ENCODE measurements at regions not wholly inside any gene's neighbourhood (a gene's known extent, or its start where the extent isn't known, plus 50 kb on each side); places are given as distances from the start of the nearest gene placed in this dataset.

DNA sequence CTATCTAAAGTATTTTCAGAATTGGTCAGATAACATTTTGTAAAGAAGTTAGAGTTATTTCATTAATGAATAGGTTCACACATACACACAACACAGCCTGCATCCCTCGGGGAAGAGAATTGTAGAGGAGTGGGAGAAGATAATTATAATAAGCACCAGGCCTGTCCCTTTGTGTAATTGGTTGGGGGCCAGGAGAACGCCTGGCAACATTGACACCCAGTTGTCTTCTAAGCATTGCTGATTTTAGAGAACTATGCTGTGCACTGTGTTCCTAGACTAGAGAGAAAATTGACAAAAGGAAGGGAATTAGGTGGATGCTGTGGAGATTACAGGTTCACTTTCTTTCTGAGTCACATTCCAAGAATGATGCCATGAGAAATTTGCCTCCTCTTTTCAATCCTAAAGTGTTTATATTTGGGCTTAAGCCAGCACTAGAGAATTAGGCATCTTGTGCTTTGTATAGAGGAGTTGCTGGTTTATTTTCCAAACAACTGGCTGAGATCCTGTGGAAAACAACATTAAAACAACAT is 247.6 kb downstream of the COX7C start:
- no peak overlapping the region for H3K4me3 ChIP-seq (ENCODE audit: low read depth, low read length)
- TF ChIP-seq, protein P1, sequence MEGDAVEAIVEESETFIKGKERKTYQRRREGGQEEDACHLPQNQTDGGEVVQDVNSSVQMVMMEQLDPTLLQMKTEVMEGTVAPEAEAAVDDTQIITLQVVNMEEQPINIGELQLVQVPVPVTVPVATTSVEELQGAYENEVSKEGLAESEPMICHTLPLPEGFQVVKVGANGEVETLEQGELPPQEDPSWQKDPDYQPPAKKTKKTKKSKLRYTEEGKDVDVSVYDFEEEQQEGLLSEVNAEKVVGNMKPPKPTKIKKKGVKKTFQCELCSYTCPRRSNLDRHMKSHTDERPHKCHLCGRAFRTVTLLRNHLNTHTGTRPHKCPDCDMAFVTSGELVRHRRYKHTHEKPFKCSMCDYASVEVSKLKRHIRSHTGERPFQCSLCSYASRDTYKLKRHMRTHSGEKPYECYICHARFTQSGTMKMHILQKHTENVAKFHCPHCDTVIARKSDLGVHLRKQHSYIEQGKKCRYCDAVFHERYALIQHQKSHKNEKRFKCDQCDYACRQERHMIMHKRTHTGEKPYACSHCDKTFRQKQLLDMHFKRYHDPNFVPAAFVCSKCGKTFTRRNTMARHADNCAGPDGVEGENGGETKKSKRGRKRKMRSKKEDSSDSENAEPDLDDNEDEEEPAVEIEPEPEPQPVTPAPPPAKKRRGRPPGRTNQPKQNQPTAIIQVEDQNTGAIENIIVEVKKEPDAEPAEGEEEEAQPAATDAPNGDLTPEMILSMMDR (IDR thresholded peaks at IDR 0.05; ENCODE audit: low read depth, low read length), result no peak
- H3K36me3 ChIP-seq, result no peaks in the 10 kb centered on the region
- H3K27me3 ChIP-seq (ENCODE audit: insufficient read depth, low read depth, severe bottlenecking), result no peaks in the 10 kb centered on the region
- DNase-seq, result no peak
- no peak overlapping the region for H3K27ac ChIP-seq
- H3K9me3 ChIP-seq (ENCODE audit: severe bottlenecking), result no peaks in the 10 kb centered on the region

DNA sequence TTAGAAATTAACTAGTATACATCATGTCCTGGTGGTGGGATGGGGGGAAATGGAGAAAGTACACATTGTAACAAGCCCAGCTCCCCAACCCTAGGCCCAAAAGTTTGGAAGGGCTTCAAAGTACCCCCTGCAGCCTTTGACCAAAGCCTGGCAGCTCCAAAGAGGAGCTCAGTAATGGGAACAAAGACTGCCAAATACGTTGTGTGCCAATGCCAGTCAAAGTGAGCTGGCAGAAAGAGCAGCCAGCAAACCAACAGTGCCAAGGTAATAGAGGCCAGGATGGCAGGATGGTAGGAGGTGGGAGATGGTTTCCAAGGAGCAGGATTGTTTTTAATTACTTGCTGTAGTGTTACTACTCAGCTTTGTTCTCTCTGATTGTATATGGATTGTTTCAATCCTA is 248.3 kb downstream of the COX7C start:
- Histone ChIP-seq H3K27me3 (ENCODE audit: insufficient read depth, low read depth, severe bottlenecking) (no peaks in the 10 kb centered on the region), H3K36me3 (no peaks in the 10 kb centered on the region), H3K4me3 (ENCODE audit: low read depth, low read length) (no peak overlapping the region), H3K9me3 (ENCODE audit: severe bottlenecking) (no peaks in the 10 kb centered on the region), H3K27ac (no peak overlapping the region)
- TF ChIP-seq, protein P1 (IDR thresholded peaks at IDR 0.05; ENCODE audit: low read depth, low read length), result no peak
- DNase-seq, result no peak

DNA sequence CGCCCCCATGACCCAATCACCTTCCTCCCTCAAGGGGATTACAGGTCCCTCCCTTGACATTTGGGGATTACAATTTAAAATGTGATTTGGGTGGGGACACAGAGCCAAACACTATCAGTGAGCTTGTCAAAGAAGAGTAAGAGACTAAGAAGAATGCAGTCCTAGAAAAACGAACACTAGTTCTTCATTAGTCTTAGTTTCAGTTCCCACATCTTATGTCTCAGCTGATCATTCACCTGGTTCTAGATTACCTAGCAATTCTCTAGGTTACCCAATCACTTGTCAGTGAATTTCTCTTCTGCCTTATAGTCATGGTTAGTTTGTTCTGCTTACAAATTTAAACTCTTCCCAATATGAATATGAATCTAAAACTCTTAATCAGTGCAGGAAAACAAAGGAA is 251.5 kb downstream of the COX7C start:
- no peaks in the 10 kb centered on the region for H3K9me3 ChIP-seq (ENCODE audit: severe bottlenecking)
- no peak overlapping the region for H3K27ac ChIP-seq
- TF ChIP-seq, protein P1 (IDR thresholded peaks at IDR 0.05; ENCODE audit: low read depth, low read length), result no peak

DNA sequence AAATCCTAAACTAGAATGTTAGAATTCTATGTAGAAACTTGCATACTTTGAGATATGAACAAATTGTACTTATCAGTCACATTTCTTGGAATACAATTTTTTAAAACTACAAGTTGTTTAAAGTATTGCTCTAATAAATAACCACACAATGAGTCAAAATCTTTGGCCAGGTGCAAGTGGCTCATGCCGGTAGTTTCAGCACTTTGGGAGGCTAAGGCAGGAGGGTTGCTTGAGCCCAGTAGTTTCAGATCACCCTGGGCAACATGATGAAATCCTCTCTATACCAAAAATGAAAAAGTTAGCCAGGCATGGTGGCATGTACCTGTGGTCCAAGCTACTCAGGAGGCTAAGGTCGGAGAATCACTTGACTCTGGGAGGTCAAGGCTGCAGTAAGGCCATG is 257.8 kb downstream of the COX7C start:
- DNase-seq, result no peak
- H3K9me3 ChIP-seq (ENCODE audit: severe bottlenecking), result no peaks in the 10 kb centered on the region
- no peak overlapping the region for H3K27ac ChIP-seq
- H3K36me3 ChIP-seq, result no peaks in the 10 kb centered on the region
- H3K4me3 ChIP-seq (ENCODE audit: low read depth, low read length), result no peak overlapping the region
- no peaks in the 10 kb centered on the region for H3K27me3 ChIP-seq (ENCODE audit: insufficient read depth, low read depth, severe bottlenecking)
- TF ChIP-seq, protein P1 (IDR thresholded peaks at IDR 0.05; ENCODE audit: low read depth, low read length), result no peak

More for the DNA sequence above, 251.5 kb downstream of the COX7C start:
- Histone ChIP-seq H3K4me3 (ENCODE audit: low read depth, low read length) (no peak overlapping the region), H3K36me3 (no peaks in the 10 kb centered on the region), H3K27me3 (ENCODE audit: insufficient read depth, low read depth, severe bottlenecking) (no peaks in the 10 kb centered on the region)
- no peak for DNase-seq

DNA sequence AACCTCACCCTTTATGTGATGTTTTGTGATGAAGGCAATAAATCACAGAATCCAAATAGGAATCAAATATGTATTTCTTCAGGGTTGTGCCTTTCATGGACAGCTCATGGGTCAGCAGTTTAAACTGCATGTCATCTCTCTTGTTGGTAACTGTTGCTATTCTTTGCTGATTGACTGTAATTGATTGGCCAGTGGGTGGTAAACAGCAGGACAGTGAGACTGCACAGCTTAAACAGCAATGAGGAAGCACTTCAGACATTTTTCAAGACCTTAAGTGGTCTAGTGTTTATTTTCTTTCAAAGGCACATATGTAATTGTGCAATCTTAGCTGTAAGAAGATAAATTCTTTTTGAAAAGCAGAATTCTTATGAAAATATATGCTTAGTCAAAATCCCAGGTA is 260.5 kb downstream of the COX7C start:
- H3K4me3 ChIP-seq (ENCODE audit: low read depth, low read length), result no peak overlapping the region
- H3K27ac ChIP-seq, result no peak overlapping the region
- H3K27me3 ChIP-seq (ENCODE audit: insufficient read depth, low read depth, severe bottlenecking), result no peaks in the 10 kb centered on the region
- H3K9me3 ChIP-seq (ENCODE audit: severe bottlenecking), result no peaks in the 10 kb centered on the region
- TF ChIP-seq, protein P1 (IDR thresholded peaks at IDR 0.05; ENCODE audit: low read depth, low read length), result no peak
- H3K36me3 ChIP-seq, result no peaks in the 10 kb centered on the region
- no peak for DNase-seq

DNA sequence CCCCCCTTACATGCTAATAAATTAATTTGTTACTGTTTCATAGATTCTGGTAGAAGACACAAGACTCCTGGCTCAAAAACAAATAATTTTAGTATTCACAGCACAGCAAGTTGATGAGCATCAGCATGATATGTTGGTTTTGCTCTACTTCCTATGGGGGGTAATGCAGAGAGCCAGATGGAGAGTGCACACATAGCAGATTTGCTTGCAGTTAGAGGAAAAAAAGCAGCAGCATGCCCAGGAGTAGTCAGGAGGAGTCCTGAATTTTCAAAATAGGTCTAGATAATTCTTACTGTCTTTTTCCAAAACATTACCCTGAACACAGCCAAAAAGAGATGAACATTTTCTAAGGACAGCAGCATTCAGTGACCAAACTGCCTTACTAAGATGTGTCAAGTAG is 261.3 kb downstream of the COX7C start:
- Histone ChIP-seq H3K9me3 (ENCODE audit: severe bottlenecking) (no peaks in the 10 kb centered on the region), H3K27ac (no peak overlapping the region), H3K36me3 (no peaks in the 10 kb centered on the region), H3K4me3 (ENCODE audit: low read depth, low read length) (no peak overlapping the region), H3K27me3 (ENCODE audit: insufficient read depth, low read depth, severe bottlenecking) (no peaks in the 10 kb centered on the region)
- no peak for DNase-seq
- TF ChIP-seq, protein P1 (IDR thresholded peaks at IDR 0.05; ENCODE audit: low read depth, low read length), result no peak

Data from WERI-Rb-1 (cell line).